Aorta (tissue), 5 donors: ENCODE measurements at regions not wholly inside any gene's neighbourhood (a gene's known extent, or its start where the extent isn't known, plus 50 kb on each side); places are given as distances from the start of the nearest gene placed in this dataset.

Experiments
- ATAC-seq: fragments of 200-7000 bp; cut with Tn5 transposase; one replicate; pipeline ENCODE4 v1.9.1; 2022; ENCODE audit warnings: moderate library complexity; ENCODE audit not compliant: low FRiP score
- DNase-seq, 2 donors: peaks; one replicate each; pipeline ENCODE4 v3.0.0-alpha.2; 2020
- H3K27ac ChIP-seq, 2 donors: one replicate each; pipeline ENCODE4 v1.5.1; 2013; ENCODE audit warnings: low read length in 2 of 2, mild to moderate bottlenecking in 2 of 2, moderate library complexity in 2 of 2, control low read depth in 1 of 2, inconsistent platforms in 1 of 2, low read depth in 1 of 2
- H3K27me3 ChIP-seq, 2 donors: one replicate each; pipeline ENCODE4 v1.6.1; 2013; ENCODE audit warnings: control low read depth in 1 of 2, low read length in 1 of 2, mild to moderate bottlenecking in 1 of 2, moderate library complexity in 1 of 2; ENCODE audit not compliant: insufficient read depth in 2 of 2, control insufficient read depth in 1 of 2
- H3K36me3 ChIP-seq, 2 donors: one replicate each; pipeline ENCODE4 v1.6.1; 2013; ENCODE audit warnings: control low read depth in 1 of 2, low read length in 1 of 2, mild to moderate bottlenecking in 1 of 2; ENCODE audit not compliant: insufficient read depth in 2 of 2, control insufficient read depth in 1 of 2
- H3K4me1 ChIP-seq, 2 donors: one replicate each; pipeline ENCODE4 v1.6.1; 2013; ENCODE audit warnings: low read length in 2 of 2, control low read depth in 1 of 2, mild to moderate bottlenecking in 1 of 2, moderate library complexity in 1 of 2; ENCODE audit not compliant: insufficient read depth in 2 of 2, control insufficient read depth in 1 of 2
- H3K4me3 ChIP-seq, 2 donors: one replicate each; pipeline ENCODE4 v1.5.1; 2013; ENCODE audit warnings: low read length in 2 of 2, control low read depth in 1 of 2, mild to moderate bottlenecking in 1 of 2
- H3K9me3 ChIP-seq: one replicate; pipeline ENCODE4 v1.6.1; 2013; ENCODE audit warnings: mild to moderate bottlenecking, low read length; ENCODE audit not compliant: control insufficient read depth
- WGBS, 2 donors: extraction: QIAGEN DNeasy Blood & Tissue Kit; methylation state at CpG; one replicate each; pipeline ENCODE4 v1.1.7; 2013; 5-methylcytosine and 5-hydroxymethylcytosine counted together
- intact Hi-C, 2 donors: fragments of 100-400 bp; cut with DNase I; formaldehyde crosslinking; loops; one replicate each; pipeline versions ENCODE4 v1.14.2 to v1.15.0; 2022
- donor health status: healthy with polysubstance abuse.
- donor health status: Bipolar disorder and iron deficiency.
- donor health status: DM: no; HTN: no; CAD: no.
- donor health status: DM: no; HTN: no; CAD: no.
- donor health status: DM: yes; HTN: yes; CAD: no.

DNA sequence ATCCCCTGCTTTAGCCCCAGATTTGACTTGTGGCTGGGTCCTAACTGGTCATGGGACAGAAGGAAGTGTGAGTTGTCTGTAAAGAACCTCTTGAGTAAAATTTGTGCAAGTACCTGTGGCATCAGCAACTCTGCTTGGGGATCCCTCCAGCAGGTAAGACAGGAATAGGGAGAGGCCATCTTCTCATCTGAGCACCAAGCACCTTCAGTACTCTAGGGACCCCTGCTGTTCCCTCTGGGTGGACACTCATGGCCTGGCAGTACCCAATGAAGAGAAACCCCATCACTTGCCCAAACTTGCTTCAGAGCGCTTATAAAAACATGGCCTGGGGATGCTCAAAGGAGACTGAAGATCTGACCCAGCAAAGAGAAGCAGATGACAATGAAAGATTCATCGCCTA, 297.8 kb downstream of the SP3 start:
- Histone ChIP-seq H3K27ac (no peak overlapping the region), H3K4me1 (no peaks in the 10 kb centered on the region), H3K9me3 (peaks cover 2% of the 10 kb centered on the region), H3K36me3 (no peaks in the 10 kb centered on the region), H3K4me3 (no peak overlapping the region), H3K27me3 (no peaks in the 10 kb centered on the region)
- no peak for ATAC-seq
- DNase-seq = no peak
- WGBS, 2 donors = 99 to 100% methylated on average over 2 of the region's 2 CpGs
- intact Hi-C loops = no loop called here

DNA sequence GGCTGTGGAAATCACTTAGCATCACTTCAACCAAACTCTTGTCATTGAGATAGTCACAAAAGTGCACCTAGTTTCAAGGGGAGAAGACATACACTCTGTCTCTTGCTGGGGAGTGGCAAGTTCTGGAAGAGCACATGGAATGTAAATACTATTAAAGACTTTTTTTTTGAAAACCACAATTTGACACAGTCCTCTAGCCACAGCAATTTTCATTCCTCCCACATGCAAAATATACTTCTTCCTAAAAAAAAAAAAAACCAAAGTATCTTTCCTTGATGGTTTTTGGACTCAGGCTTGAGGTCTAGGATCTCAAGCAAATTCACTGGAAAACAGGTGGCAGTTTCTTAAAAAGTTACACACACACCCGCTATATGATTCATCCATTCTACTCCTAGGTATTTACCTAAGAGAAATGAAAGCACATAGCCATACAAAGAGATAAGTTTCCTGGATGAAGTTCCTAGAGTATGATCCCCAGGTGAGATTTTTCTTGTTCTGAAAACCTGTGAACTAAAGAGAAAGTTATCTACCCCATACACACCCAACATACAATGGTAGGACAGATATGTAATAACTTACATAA, 295.8 kb downstream of the SP3 start:
- no peak overlapping the region for H3K27ac ChIP-seq
- peaks cover 5% of the 10 kb centered on the region for H3K9me3 ChIP-seq
- DNase-seq (no peak), ATAC-seq (no peak)
- 95 to 97% methylated on average over 1 of the region's 1 CpG for WGBS, 2 donors
- intact Hi-C loops = no loop called here
- H3K4me1 ChIP-seq = no peaks in the 10 kb centered on the region
- H3K36me3 ChIP-seq = no peaks in the 10 kb centered on the region
- H3K4me3 ChIP-seq = no peak overlapping the region
- no peaks in the 10 kb centered on the region for H3K27me3 ChIP-seq

DNA sequence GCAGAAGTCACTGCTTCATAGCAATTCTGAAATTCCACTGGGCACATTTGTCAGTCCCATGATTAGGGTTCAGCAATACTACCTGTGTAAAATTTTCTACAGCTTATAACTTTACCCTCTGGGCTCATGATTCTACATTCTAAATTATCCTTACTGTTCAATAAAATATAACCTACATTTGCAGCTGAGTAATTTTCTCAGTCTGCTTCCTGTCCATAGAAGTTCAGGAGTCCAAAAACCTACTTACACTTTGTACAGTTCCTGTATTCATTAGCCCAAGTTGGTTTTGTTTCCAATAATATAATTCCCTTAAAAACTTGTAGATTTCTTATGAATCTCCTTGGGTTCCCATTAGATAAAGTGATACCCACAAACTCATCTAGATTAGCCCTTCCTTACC, 295.3 kb downstream of the SP3 start:
- Histone ChIP-seq H3K4me1 (no peaks in the 10 kb centered on the region), H3K27ac (no peak overlapping the region), H3K4me3 (no peak overlapping the region), H3K9me3 (peaks cover 5% of the 10 kb centered on the region), H3K27me3 (no peaks in the 10 kb centered on the region), H3K36me3 (no peaks in the 10 kb centered on the region)
- intact Hi-C loops = no loop called here
- DNase-seq (no peak), ATAC-seq (no peak)

DNA sequence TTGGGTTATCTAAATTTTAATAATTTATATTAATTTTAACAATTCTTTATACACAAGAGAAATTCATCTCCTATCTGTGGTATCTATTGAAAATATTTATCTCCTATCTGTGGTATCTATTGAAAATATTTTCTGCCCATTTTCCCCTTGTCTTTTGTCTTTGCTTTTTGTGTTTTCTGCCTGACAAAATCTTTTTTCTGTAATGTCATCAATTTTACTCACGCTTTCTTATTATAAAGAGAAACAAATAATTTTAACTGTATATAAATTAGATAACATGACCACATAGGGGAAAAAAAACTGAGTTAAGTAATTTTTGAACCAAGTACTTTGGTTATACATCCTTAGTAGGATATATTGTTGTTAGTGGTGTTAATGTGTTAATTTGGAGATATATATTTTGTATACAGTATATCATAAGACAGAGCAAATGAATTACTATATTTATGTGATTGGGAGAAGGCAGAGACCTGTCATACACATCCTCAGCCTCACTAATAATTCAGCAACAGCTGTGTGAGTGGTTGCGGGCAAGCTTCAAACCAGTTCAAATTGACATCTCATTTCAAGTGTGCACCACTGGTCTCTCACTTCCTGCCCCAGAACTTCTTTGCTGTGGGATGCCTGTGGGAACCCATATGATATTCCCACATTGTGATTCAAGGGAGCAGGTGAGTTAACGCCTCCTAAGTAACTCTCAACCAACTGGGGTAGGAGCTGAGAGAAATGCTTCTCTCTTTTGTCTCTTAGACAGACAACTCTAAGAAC, 292.4 kb downstream of the SP3 start:
- H3K9me3 ChIP-seq = peaks cover 6% of the 10 kb centered on the region
- 92 to 100% methylated on average over 3 of the region's 3 CpGs for WGBS, 2 donors
- H3K27ac ChIP-seq = no peak overlapping the region
- no peaks in the 10 kb centered on the region for H3K4me1 ChIP-seq
- no peaks in the 10 kb centered on the region for H3K36me3 ChIP-seq
- no peaks in the 10 kb centered on the region for H3K27me3 ChIP-seq
- H3K4me3 ChIP-seq = no peak overlapping the region
- no peak for ATAC-seq
- no peak for DNase-seq
- intact Hi-C loops = no loop called here

DNA sequence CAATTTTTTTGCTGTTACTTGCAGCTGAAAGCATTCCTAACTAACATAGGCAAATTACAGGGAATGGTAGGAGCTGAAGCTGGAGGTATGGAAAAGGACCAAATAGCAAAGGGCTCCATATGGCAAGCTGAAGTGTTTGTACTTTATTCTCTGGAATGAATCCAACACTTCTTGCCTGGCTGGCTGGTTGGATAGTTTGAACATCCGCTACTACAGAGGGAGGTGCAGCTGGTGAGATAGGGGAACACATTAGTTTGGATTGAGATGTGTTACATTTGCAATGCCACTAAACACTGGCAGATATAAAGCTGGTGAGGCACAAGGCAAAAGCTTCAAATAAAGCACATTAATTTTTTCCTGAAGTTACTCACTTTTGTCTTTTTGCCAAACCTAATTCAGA, 291.5 kb downstream of the SP3 start:
- DNase-seq (no peak), ATAC-seq (no peak)
- 82 to 84% methylated on average over 1 of the region's 1 CpG for WGBS, 2 donors
- Histone ChIP-seq H3K27ac (no peak overlapping the region), H3K9me3 (peaks cover 6% of the 10 kb centered on the region), H3K27me3 (no peaks in the 10 kb centered on the region), H3K4me3 (no peak overlapping the region), H3K36me3 (no peaks in the 10 kb centered on the region), H3K4me1 (no peaks in the 10 kb centered on the region)
- intact Hi-C loops = no loop called here

DNA sequence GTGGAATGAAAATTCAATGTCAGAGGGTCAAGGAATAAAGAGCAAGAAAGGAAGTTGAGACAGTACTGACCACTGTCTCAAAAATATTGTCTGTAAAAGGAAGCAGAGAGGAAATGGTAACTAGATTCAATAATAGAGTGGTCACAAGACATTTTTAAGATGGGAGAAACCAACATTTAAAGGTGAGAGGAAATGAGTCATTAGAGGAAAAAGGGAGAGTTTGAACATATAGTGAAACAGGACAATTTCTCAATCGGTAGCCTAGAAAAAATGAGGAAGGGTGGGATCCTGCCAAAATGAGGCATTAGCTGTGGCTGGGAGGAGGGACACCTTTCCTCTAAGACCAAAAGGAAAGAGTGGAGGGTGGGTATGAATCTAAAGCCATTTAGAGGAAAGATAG, 288.5 kb downstream of the SP3 start:
- 68 to 71% methylated on average over 1 of the region's 1 CpG for WGBS, 2 donors
- intact Hi-C loops = no loop called here
- Histone ChIP-seq H3K27ac (no peak overlapping the region), H3K27me3 (no peaks in the 10 kb centered on the region), H3K36me3 (no peaks in the 10 kb centered on the region), H3K4me3 (no peak overlapping the region), H3K9me3 (peaks cover 10% of the 10 kb centered on the region), H3K4me1 (no peaks in the 10 kb centered on the region)
- no peak for ATAC-seq
- no peak for DNase-seq

DNA sequence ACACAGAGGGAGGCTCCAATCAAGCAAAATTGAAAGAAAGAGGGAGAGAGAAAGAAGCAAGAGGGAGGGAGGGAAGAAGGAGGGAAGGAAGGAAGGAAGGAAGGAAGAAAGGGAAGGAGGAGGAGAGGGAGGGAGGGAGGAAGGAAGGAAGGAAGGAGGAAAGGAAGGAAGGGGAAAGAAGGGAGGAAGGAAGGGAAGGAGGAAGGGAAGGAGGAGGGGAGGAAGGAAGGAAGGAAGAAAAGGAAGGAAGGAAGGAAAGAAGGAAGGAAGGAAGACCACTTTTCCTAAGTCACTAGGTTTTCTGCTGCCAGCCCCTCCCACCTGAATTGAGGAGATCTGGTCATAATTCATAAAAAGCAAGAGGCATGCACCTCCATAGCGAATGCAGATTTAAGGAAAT, 287.0 kb downstream of the SP3 start:
- Histone ChIP-seq H3K36me3 (no peaks in the 10 kb centered on the region), H3K4me3 (no peak overlapping the region)
- WGBS, 2 donors = 81% methylated on average over 1 of the region's 1 CpG

DNA sequence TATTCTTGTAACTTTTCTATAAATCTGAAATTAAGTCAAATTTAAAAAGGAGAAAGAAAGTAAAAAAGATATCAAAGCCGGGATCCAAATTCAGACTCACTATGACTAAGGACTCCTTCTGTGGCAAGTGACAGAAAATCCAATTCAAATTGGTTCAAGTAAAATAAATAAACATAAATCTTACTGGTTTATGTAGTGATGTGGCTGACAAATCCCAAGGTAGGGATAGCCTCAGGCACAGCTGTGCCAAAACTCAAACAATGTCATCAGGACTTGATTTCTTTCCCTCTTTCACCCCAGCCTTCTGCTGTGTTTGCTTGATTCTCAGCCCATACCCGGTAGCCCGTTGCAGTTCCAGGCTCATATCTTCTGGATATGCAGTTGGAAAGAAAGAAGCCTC, 284.6 kb downstream of the SP3 start:
- 20 to 31% methylated on average over 3 of the region's 3 CpGs for WGBS, 2 donors
- intact Hi-C loops = no loop called here
- Histone ChIP-seq H3K4me1 (no peaks in the 10 kb centered on the region), H3K27me3 (no peaks in the 10 kb centered on the region), H3K36me3 (no peaks in the 10 kb centered on the region), H3K4me3 (no peak overlapping the region), H3K27ac (no peak overlapping the region), H3K9me3 (peaks cover 6% of the 10 kb centered on the region)
- no peak for DNase-seq
- no peak for ATAC-seq

More for the DNA sequence above, 287.0 kb downstream of the SP3 start:
- Histone ChIP-seq H3K27ac (no peak overlapping the region), H3K27me3 (no peaks in the 10 kb centered on the region), H3K9me3 (peaks cover 9% of the 10 kb centered on the region), H3K4me1 (no peaks in the 10 kb centered on the region)
- DNase-seq = no peak
- no peak for ATAC-seq
- intact Hi-C loops = no loop called here

DNA sequence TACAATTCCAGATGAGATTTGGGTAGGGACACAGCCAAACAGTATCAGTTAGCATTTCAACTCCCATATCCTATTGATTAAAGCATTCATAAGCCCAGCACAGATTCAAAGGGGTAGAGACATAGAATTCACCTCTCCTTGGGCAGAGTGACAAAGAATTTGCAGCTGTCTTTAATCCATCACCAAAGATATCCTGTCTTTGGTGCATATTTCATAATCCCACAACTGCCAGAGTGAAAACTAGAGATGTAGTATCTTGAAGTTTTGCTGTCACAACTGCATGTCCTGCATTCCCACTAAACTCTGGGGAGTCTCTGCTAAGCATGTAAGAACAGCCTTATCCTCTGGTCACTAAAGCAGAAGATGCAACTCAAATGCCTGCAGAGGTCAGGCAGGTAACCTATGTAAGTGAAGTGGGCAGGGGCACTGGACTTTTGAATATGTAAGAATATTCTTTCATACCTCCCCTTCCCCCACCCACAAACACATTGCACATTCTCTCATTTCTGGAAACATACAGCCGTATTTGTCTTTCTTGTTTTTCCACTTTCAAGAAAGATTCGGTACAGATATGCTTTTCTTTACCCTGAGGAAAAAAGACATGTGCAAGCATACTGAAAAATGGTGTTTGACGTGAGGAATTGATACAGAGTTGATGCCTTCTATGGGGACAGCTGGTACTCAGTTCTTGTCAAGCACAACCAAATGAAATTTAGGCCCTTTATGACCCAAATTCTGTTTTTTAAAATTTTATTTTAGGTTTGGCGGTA, 283.1 kb downstream of the SP3 start:
- no peak for DNase-seq
- peak overlapping the region in 1 of 2 donors; percentile 14 for H3K4me3 ChIP-seq
- 85 to 89% methylated on average over 4 of the region's 4 CpGs for WGBS, 2 donors
- no peaks in the 10 kb centered on the region for H3K36me3 ChIP-seq
- H3K9me3 ChIP-seq = peaks cover 6% of the 10 kb centered on the region
- no peaks in the 10 kb centered on the region for H3K27me3 ChIP-seq
- no peaks in the 10 kb centered on the region for H3K4me1 ChIP-seq
- no peak for ATAC-seq
- no peak overlapping the region for H3K27ac ChIP-seq
- intact Hi-C loops = no loop called here
